ENCODE measurements at regions not wholly inside any gene's neighbourhood (a gene's known extent, or its start where the extent isn't known, plus 50 kb on each side); places are given as distances from the start of the nearest gene placed in this dataset.

- H3K27ac ChIP-seq (ENCODE audit: low read depth, low read length, poor library complexity, severe bottlenecking) = no peak overlapping the region
- H2AFZ ChIP-seq (ENCODE audit: low read length) = no peak overlapping the region
- intact Hi-C loops (cut with micrococcal nuclease; ENCODE audit: unreplicated experiment) = no loop called here
- H3K4me3 ChIP-seq (ENCODE audit: low read depth, low read length, poor library complexity, severe bottlenecking) = no peak overlapping the region
- no peaks in the 10 kb centered on the region for H4K20me1 ChIP-seq (ENCODE audit: insufficient read depth, low read length)
- no peaks in the 10 kb centered on the region for H3K4me1 ChIP-seq (ENCODE audit: insufficient read depth, low read length, poor library complexity, severe bottlenecking)
- H3K36me3 ChIP-seq (ENCODE audit: insufficient read depth, low read length) = no peaks in the 10 kb centered on the region
- H3K79me2 ChIP-seq (ENCODE audit: insufficient read depth, low read depth, low read length) = no peaks in the 10 kb centered on the region
- ChIA-PET POLR2A (no interaction called here), CTCF (ENCODE audit: unreplicated experiment) (no interaction called here)
- H3K9me3 ChIP-seq (ENCODE audit: low read length) = no peaks in the 10 kb centered on the region
- no TSS peak for BruUV-seq (replicated peaks)
- H3K4me2 ChIP-seq (ENCODE audit: low read length) = no peak overlapping the region
- DNase-seq (ENCODE audit: low spot score) = no peak
- TF ChIP-seq EZH2phosphoT487 (IDR thresholded peaks at IDR 0.05; ENCODE audit: borderline replicate concordance, low read depth, low read length) = no peak
- TF ChIP-seq, protein P1, sequence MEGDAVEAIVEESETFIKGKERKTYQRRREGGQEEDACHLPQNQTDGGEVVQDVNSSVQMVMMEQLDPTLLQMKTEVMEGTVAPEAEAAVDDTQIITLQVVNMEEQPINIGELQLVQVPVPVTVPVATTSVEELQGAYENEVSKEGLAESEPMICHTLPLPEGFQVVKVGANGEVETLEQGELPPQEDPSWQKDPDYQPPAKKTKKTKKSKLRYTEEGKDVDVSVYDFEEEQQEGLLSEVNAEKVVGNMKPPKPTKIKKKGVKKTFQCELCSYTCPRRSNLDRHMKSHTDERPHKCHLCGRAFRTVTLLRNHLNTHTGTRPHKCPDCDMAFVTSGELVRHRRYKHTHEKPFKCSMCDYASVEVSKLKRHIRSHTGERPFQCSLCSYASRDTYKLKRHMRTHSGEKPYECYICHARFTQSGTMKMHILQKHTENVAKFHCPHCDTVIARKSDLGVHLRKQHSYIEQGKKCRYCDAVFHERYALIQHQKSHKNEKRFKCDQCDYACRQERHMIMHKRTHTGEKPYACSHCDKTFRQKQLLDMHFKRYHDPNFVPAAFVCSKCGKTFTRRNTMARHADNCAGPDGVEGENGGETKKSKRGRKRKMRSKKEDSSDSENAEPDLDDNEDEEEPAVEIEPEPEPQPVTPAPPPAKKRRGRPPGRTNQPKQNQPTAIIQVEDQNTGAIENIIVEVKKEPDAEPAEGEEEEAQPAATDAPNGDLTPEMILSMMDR (conservative IDR thresholded peaks at IDR 0.05; ENCODE audit: low read length) = no peak
- no peaks in the 10 kb centered on the region for H3K9me2 ChIP-seq (ENCODE audit: insufficient read depth, low read length)
These were observed 79.5 kb upstream of the SEMA3A start for GRCh38 chr7:84274029-84274638.

DNA sequence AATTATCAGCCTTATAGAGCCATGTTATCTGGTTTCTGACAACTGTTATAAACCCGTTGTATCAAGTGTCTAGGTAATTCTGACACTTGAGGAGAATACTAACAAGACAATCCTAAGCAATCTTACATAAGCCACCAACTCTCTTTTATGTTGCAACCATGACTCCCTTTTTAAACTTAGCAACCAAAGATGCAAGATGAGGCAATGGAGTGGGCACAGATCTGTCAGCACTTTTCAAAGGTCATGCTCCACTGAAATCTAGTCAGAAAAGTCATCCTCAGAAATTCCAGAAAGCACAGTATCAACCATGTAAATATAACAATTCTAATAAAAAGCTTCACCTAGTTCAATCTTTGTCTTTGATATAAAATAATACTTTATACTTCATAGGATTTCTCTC is 77.0 kb upstream of the SEMA3A start:
- no peaks in the 10 kb centered on the region for H3K79me2 ChIP-seq (ENCODE audit: insufficient read depth, low read depth, low read length)
- no peak for DNase-seq (ENCODE audit: low spot score)
- CTCF ChIA-PET (ENCODE audit: unreplicated experiment) = no interaction called here
- no TSS peak for BruUV-seq (replicated peaks)
- H3K27ac ChIP-seq (ENCODE audit: low read depth, low read length, poor library complexity, severe bottlenecking) = no peak overlapping the region
- intact Hi-C loops (cut with micrococcal nuclease; ENCODE audit: unreplicated experiment) = no loop called here
- H3K4me1 ChIP-seq (ENCODE audit: insufficient read depth, low read length, poor library complexity, severe bottlenecking) = no peaks in the 10 kb centered on the region
- POLR2A ChIA-PET = no interaction called here
- TF ChIP-seq EZH2phosphoT487 (IDR thresholded peaks at IDR 0.05; ENCODE audit: borderline replicate concordance, low read depth, low read length) = no peak
- TF ChIP-seq, protein P1 (conservative IDR thresholded peaks at IDR 0.05; ENCODE audit: low read length) = no peak
- no peak overlapping the region for H3K4me3 ChIP-seq (ENCODE audit: low read depth, low read length, poor library complexity, severe bottlenecking)
- no peaks in the 10 kb centered on the region for H3K9me3 ChIP-seq (ENCODE audit: low read length)
- no peak overlapping the region; the same call in 1 of the 2 replicates for H3K4me2 ChIP-seq (ENCODE audit: low read length)
- no peaks in the 10 kb centered on the region for H3K36me3 ChIP-seq (ENCODE audit: insufficient read depth, low read length)
- no peaks in the 10 kb centered on the region for H4K20me1 ChIP-seq (ENCODE audit: insufficient read depth, low read length)
- H3K9me2 ChIP-seq (ENCODE audit: insufficient read depth, low read length) = no peaks in the 10 kb centered on the region
- H2AFZ ChIP-seq (ENCODE audit: low read length) = no peak overlapping the region

DNA sequence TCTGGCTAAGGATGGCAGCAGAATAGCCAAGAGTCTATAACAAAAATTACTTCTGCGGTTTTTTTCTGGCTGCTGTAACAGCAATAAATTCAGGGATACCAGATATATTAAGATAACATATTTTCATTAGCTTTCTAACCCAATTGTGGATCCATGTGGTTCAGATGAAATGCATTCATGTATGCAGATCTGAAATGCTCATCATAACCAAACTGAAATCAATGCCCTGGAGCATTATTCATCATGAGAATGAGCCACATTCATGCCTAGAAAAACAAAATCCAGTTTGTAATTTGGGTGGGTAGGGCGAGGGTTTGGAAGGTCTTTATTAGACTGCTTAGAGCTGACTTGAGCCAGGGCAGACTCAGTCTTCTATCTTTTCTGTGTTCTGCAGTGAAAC is 69.8 kb upstream of the SEMA3A start:
- Histone ChIP-seq H3K4me2 (ENCODE audit: low read length) (no peak overlapping the region), H4K20me1 (ENCODE audit: insufficient read depth, low read length) (no peaks in the 10 kb centered on the region), H3K79me2 (ENCODE audit: insufficient read depth, low read depth, low read length) (no peaks in the 10 kb centered on the region), H3K9me2 (ENCODE audit: insufficient read depth, low read length) (no peaks in the 10 kb centered on the region), H3K4me1 (ENCODE audit: insufficient read depth, low read length, poor library complexity, severe bottlenecking) (no peaks in the 10 kb centered on the region), H3K4me3 (ENCODE audit: low read depth, low read length, poor library complexity, severe bottlenecking) (no peak overlapping the region), H2AFZ (ENCODE audit: low read length) (no peak overlapping the region), H3K9me3 (ENCODE audit: low read length) (no peaks in the 10 kb centered on the region), H3K36me3 (ENCODE audit: insufficient read depth, low read length) (no peaks in the 10 kb centered on the region), H3K27ac (ENCODE audit: low read depth, low read length, poor library complexity, severe bottlenecking) (no peak overlapping the region)
- intact Hi-C loops (cut with micrococcal nuclease; ENCODE audit: unreplicated experiment) = no loop called here
- POLR2A ChIA-PET = no interaction called here
- CTCF ChIA-PET (ENCODE audit: unreplicated experiment) = no interaction called here
- no TSS peak for BruUV-seq (replicated peaks)
- TF ChIP-seq, protein P1 (conservative IDR thresholded peaks at IDR 0.05; ENCODE audit: low read length) = no peak
- TF ChIP-seq EZH2phosphoT487 (IDR thresholded peaks at IDR 0.05; ENCODE audit: borderline replicate concordance, low read depth, low read length) = no peak
- DNase-seq (ENCODE audit: low spot score) = no peak
